HG02571 (cell line): ENCODE measurements at regions not wholly inside any gene's neighbourhood (a gene's known extent, or its start where the extent isn't known, plus 50 kb on each side); places are given as distances from the start of the nearest gene placed in this dataset.

Experiments used
- ATAC-seq: cut with Tn5 transposase; IDR thresholded peaks from one replicate; pipeline ENCODE4 v1.9.1; 2021; ENCODE audit warnings: mild to moderate bottlenecking, moderate library complexity; ENCODE audit not compliant: unreplicated experiment

- no peak for ATAC-seq
Measured at GRCh38 chr1:188888386-188888785, 1589.3 kb downstream of the BRINP3 start.

GRCh38 chr1:188889166-188889565, 1588.5 kb downstream of the BRINP3 start:
- ATAC-seq = no peak

GRCh38 chr1:188891958-188892357, 1585.7 kb downstream of the BRINP3 start:
- ATAC-seq = no peak

GRCh38 chr1:188895611-188896010, 1582.1 kb downstream of the BRINP3 start:
- no peak for ATAC-seq

GRCh38 chr1:188903241-188903640, 1574.4 kb downstream of the BRINP3 start:
- no peak for ATAC-seq

GRCh38 chr1:188904201-188904600, 1573.5 kb downstream of the BRINP3 start:
- no peak for ATAC-seq

GRCh38 chr1:188906921-188907641, 1570.6 kb downstream of the BRINP3 start:
- ATAC-seq = no peak

GRCh38 chr1:188930382-188930781, 1547.3 kb downstream of the BRINP3 start:
- no peak for ATAC-seq

GRCh38 chr1:188931506-188931905, 1546.2 kb downstream of the BRINP3 start:
- no peak for ATAC-seq

- ATAC-seq = no peak
Measured at GRCh38 chr1:188937965-188938551, 1539.6 kb downstream of the BRINP3 start.

GRCh38 chr1:188941986-188942385, 1535.7 kb downstream of the BRINP3 start:
- ATAC-seq = no peak

- ATAC-seq = no peak
Measured at GRCh38 chr1:188949701-188950100, 1528.0 kb downstream of the BRINP3 start.

GRCh38 chr1:188958461-188959115, 1519.1 kb downstream of the BRINP3 start:
- no peak for ATAC-seq

GRCh38 chr1:188986745-188987417, 1490.8 kb downstream of the BRINP3 start:
- no peak for ATAC-seq

- ATAC-seq = no peak
Measured at GRCh38 chr1:188988589-188988988, 1489.1 kb downstream of the BRINP3 start.

- no peak for ATAC-seq
Measured at GRCh38 chr1:188991221-188991930, 1486.3 kb downstream of the BRINP3 start.

GRCh38 chr1:189007824-189008223, 1469.8 kb downstream of the BRINP3 start:
- ATAC-seq = no peak

GRCh38 chr1:189021577-189021976, 1456.1 kb downstream of the BRINP3 start:
- no peak for ATAC-seq

GRCh38 chr1:189022015-189022414, 1455.6 kb downstream of the BRINP3 start:
- ATAC-seq = no peak

- ATAC-seq = no peak
Measured at GRCh38 chr1:189027512-189027911, 1450.2 kb downstream of the BRINP3 start.

GRCh38 chr1:189033169-189033568, 1444.5 kb downstream of the BRINP3 start:
- no peak for ATAC-seq
